Endothelial cell of umbilical vein (primary cell): ENCODE measurements at regions not wholly inside any gene's neighbourhood (a gene's known extent, or its start where the extent isn't known, plus 50 kb on each side); places are given as distances from the start of the nearest gene placed in this dataset.

Source experiments
- BruUV-seq: library from RNA; stranded (reverse); fragments of 400-500 nt; replicated peaks from 2 replicates; lab custom pipeline; 2021; lab: Mats Ljungman, UMichigan
- CTCF ChIA-PET: fragments of 300-600, 350-600 bp; sonication (Branson Sonifier 250); formaldehyde crosslinking; loops from one replicate; lab custom pipeline; 2021; ENCODE audit warnings: antibody characterized with exemption, inconsistent platforms; lab: Charles Lee
- POLR2A ChIA-PET: fragments of 300-600, 350-600 bp; sonication (Branson Sonifier 250); formaldehyde crosslinking; loops from one replicate; lab custom pipeline; 2021; ENCODE audit warnings: antibody characterized with exemption, inconsistent platforms; lab: Charles Lee
- DNase-seq: peaks from one replicate; pipeline ENCODE4 v3.0.0-alpha.2; 2011; ENCODE audit warnings: low read depth, low spot score
- FAIRE-seq: peaks from 2 replicates; lab custom pipeline; 2011; peaks lifted over from hg19 to GRCh38; lab: Jason Lieb, UNC
- H2AFZ ChIP-seq: 2 replicates; pipeline ENCODE4 v1.6.0; 2012; ENCODE audit warnings: low read depth, low read length, control low read depth, inconsistent platforms
- H3K27ac ChIP-seq: 2 replicates; pipeline ENCODE4 v1.5.1; 2011; ENCODE audit warnings: low read depth, mild to moderate bottlenecking, control low read depth, low read length, moderate library complexity; ENCODE audit not compliant: insufficient read depth
- H3K27me3 ChIP-seq, 2 experiments: 2 replicates each; pipeline versions ENCODE4 v1.6.0 to v1.6.1; 2011; ENCODE audit warnings: low read length in 2 of 2, mixed read lengths in 1 of 2; ENCODE audit not compliant: control insufficient read depth in 2 of 2, insufficient read depth in 2 of 2
- H3K36me3 ChIP-seq, 2 experiments: 2 replicates in 1 of 2; 3 replicates in 1 of 2; pipeline ENCODE4 v1.5.1; 2011; ENCODE audit warnings: low read length in 2 of 2, mild to moderate bottlenecking in 1 of 2, moderate library complexity in 1 of 2; ENCODE audit not compliant: control insufficient read depth in 2 of 2, insufficient read depth in 2 of 2; ENCODE audit errors: extremely low read depth in 1 of 2
- H3K4me1 ChIP-seq: 3 replicates; pipeline ENCODE4 v1.5.1; 2011; ENCODE audit warnings: mild to moderate bottlenecking, low read length; ENCODE audit not compliant: control insufficient read depth, insufficient read depth; ENCODE audit errors: extremely low read depth
- H3K4me2 ChIP-seq: 2 replicates; pipeline ENCODE4 v1.6.1; 2011; ENCODE audit warnings: low read length, control low read depth, mixed read lengths; ENCODE audit not compliant: insufficient read depth
- H3K4me3 ChIP-seq, 3 experiments: fragments of 200-600 bp in 1 of 3; sonication (generic), shearing (Covaris generic) in 1 of 3; replicated peaks in 1 of 3; 2 replicates each; pipeline ENCODE4 v1.5.1; 2011 to 2016; ENCODE audit warnings: control low read depth in 3 of 3, low read length in 3 of 3, mild to moderate bottlenecking in 2 of 3, inconsistent platforms in 1 of 3, low read depth in 1 of 3, moderate library complexity in 1 of 3; ENCODE audit not compliant: insufficient read depth in 1 of 3
- H3K79me2 ChIP-seq: 2 replicates; pipeline ENCODE4 v1.6.0; 2012; ENCODE audit warnings: low read length, inconsistent platforms; ENCODE audit not compliant: control insufficient read depth, insufficient read depth
- H3K9ac ChIP-seq: replicated peaks from 2 replicates; pipeline ENCODE3; 2011; ENCODE audit warnings: low read length, control low read depth; ENCODE audit not compliant: insufficient read depth; ENCODE audit errors: extremely low read depth
- H3K9me1 ChIP-seq: replicated peaks from 3 replicates; pipeline ENCODE4 v1.6.0; 2011; ENCODE audit warnings: mild to moderate bottlenecking, low read length; ENCODE audit not compliant: control insufficient read depth, insufficient read depth; ENCODE audit errors: extremely low read depth
- H3K9me3 ChIP-seq: replicated peaks from 2 replicates; pipeline ENCODE4 v1.5.1; 2012; ENCODE audit warnings: low read length, inconsistent platforms; ENCODE audit not compliant: control insufficient read depth, insufficient read depth
- H4K20me1 ChIP-seq: replicated peaks from 2 replicates; pipeline ENCODE3; 2011; ENCODE audit warnings: mild to moderate bottlenecking, low read length; ENCODE audit not compliant: control insufficient read depth, insufficient read depth; ENCODE audit errors: extremely low read depth
- CTCF ChIP-seq, 2 donors: IDR thresholded peaks; 1 replicate in 1 of 2; 2 replicates in 1 of 2; pipeline ENCODE4 v1.5.1; 2011; ENCODE audit warnings: low read length in 2 of 2, mild to moderate bottlenecking in 2 of 2, moderate library complexity in 2 of 2, control low read depth in 1 of 2, inconsistent platforms in 1 of 2, low read depth in 1 of 2; ENCODE audit not compliant: insufficient read depth in 1 of 2; ENCODE audit errors: extremely low read depth in 1 of 2
- EZH2 ChIP-seq: IDR thresholded peaks from 2 replicates; pipeline ENCODE4 v1.6.1; 2012; ENCODE audit warnings: borderline replicate concordance, low read depth, mild to moderate bottlenecking, moderate library complexity, low read length, inconsistent platforms; ENCODE audit not compliant: severe bottlenecking
- FOS ChIP-seq: IDR thresholded peaks from 2 replicates; pipeline ENCODE4 v1.6.1; 2011; ENCODE audit warnings: mild to moderate bottlenecking, low read length, moderate library complexity, borderline replicate concordance; ENCODE audit not compliant: insufficient read depth
- GATA2 ChIP-seq: IDR thresholded peaks from 2 replicates; pipeline ENCODE4 v1.7.0; 2011; ENCODE audit warnings: low read depth, mild to moderate bottlenecking, moderate library complexity, mixed read lengths, low read length; ENCODE audit not compliant: insufficient read length, insufficient read depth
- JUN ChIP-seq: IDR thresholded peaks from 2 replicates; pipeline ENCODE4 v1.6.1; 2011; ENCODE audit warnings: borderline replicate concordance, low read depth; ENCODE audit not compliant: insufficient read length, insufficient read depth
- MAX ChIP-seq: IDR thresholded peaks from 2 replicates; pipeline ENCODE4 v1.6.1; 2011; ENCODE audit not compliant: insufficient read depth, insufficient read length
- MYC ChIP-seq: IDR thresholded peaks from one replicate; pipeline ENCODE4 v1.6.1; 2011; ENCODE audit warnings: mild to moderate bottlenecking, low read depth, low read length
- POLR2A ChIP-seq: IDR thresholded peaks from 2 replicates; pipeline ENCODE4 v1.6.1; 2012; ENCODE audit warnings: low read depth, mild to moderate bottlenecking, control low read depth, low read length
- POLR2AphosphoS5 ChIP-seq: IDR thresholded peaks from 2 replicates; pipeline ENCODE4 v1.6.1; 2012; ENCODE audit warnings: low read depth, mild to moderate bottlenecking, control low read depth, low read length, moderate library complexity; ENCODE audit not compliant: insufficient read depth
- dilution Hi-C: fragments of 300-500 bp; cut with MboI; formaldehyde crosslinking; loops from one replicate; pipeline ENCODE4 v1.15.0; 2019; ENCODE audit warnings: low sequenced_read_pairs; ENCODE audit not compliant: extremely low pct_ligation_motif_present
- intact Hi-C: fragments of 100-400 bp; cut with micrococcal nuclease; formaldehyde crosslinking; loops from one replicate; pipeline ENCODE4 v1.10.0; 2022

- TF ChIP-seq JUN (no peak), EZH2 (no peak), MYC (no peak), GATA2 (no peak), POLR2A (no peak), MAX (no peak), CTCF (IDR thresholded peaks at IDR 0.05; ENCODE audit: extremely low read depth in 1 of 2, insufficient read depth in 1 of 2, low read depth in 1 of 2, low read length in 2 of 2) (no peak), FOS (no peak), POLR2AphosphoS5 (no peak)
- dilution Hi-C loops (no loop called here), intact Hi-C loops (no loop called here)
- Histone ChIP-seq H3K27me3 (no peaks in the 10 kb centered on the region), H3K27ac (no peak overlapping the region), H3K4me1 (no peaks in the 10 kb centered on the region), H3K4me3 (no peak overlapping the region), H3K9me1 (no peaks in the 10 kb centered on the region), H3K9me3 (no peaks in the 10 kb centered on the region), H3K36me3 (no peaks in the 10 kb centered on the region), H2AFZ (no peak overlapping the region), H3K79me2 (no peaks in the 10 kb centered on the region), H3K9ac (no peak overlapping the region), H4K20me1 (no peaks in the 10 kb centered on the region), H3K4me2 (no peak overlapping the region)
- DNase-seq (no peak), FAIRE-seq (no peak)
- POLR2A ChIA-PET: no interaction called here
- BruUV-seq: no TSS peak
- CTCF ChIA-PET: no interaction called here
These were observed 755.7 kb upstream of the ALCAM start for GRCh38 chr3:104610730-104611652.
